HG02763 (cell line): ENCODE measurements at regions not wholly inside any gene's neighbourhood (a gene's known extent, or its start where the extent isn't known, plus 50 kb on each side); places are given as distances from the start of the nearest gene placed in this dataset.
"Not testable (repeated sequence)": the region's sequence is repeated elsewhere in the genome, so short reads cannot be mapped to it uniquely, and the experiment has no call there.

Experiments used
- ATAC-seq: cut with Tn5 transposase; IDR thresholded peaks from one replicate; pipeline ENCODE4 v1.9.1; 2021; ENCODE audit warnings: mild to moderate bottlenecking, moderate library complexity; ENCODE audit not compliant: unreplicated experiment

DNA sequence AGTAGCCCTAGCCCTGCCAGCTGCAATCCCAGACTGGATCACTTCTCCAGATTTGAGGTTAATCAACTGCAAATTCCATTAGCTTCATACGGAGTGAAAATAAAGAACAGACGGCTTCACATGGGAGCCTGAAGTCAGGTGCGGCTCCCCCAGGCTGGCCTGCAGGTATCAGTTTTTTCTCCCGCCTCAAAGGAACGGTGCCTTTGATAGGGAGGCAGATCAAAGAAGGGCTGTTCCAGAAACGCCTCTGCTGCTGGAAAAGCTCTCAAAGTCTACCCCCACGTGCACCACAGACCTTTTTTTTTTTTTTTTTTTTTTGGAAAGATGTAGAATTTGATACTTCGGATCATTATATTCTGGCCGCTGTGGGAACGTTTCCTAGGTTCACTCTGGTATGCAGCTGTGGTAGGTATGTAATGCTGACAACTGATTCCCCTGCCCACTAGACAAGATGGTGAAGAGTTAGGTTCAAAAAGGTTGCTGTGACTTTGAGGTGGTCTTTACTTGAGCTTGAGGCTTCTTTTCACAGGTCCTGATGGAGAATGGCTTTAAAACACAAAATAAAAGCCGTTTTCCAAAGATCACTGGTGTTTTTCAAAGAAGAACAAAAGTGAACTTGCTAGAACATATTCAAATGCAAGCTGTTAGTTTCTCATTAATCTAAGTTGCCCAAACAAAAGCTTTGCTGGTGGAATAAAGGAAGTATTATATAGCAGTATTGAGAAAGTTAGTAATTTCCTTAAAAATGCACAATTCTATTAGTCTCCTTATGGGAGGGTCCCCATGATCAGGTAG lies 189.0 kb upstream of the NFIA start:
- no peak for ATAC-seq

GRCh38 chr1:60891765-60892164 lies 190.6 kb upstream of the NFIA start:
- no peak for ATAC-seq

DNA sequence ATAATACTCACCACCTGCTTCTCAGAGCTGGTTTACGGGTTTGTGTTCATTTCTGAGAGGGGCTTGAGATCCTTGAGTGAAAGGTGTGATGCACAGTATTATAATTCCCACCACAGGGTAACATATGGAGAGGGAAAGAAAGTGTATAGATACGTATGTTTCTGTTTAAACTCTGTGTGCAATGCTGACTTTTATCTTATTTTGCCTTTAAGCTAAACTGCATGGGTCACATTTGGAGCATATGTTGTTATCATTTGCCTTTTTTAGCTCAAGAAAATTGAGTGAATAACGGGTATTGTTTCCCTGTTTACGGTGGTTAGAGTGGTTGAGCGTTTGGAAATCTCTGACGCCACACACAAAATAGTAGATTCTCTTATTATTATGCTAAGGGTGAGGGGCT lies 191.1 kb upstream of the NFIA start:
- ATAC-seq: no peak

- no peak for ATAC-seq
These were observed 191.7 kb upstream of the NFIA start for GRCh38 chr1:60890664-60891063.

DNA sequence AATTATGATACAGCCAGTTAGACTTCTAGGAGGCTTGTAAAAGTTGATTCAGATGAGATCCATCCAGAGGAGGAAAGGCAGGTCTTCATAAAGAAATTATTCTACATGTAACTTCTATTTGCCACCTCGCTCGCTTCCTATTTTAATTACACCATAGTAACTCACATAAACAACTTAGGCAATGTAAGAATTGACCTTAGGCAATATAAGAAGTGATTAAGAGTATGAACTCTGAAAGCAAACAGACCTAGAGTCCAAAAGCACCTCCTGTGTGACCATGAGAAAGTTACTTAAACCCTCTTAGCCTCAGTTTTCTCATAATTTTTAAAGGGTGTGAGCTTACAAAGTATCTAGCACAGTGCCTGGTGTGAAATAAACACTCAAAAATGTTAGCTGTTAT lies 192.7 kb upstream of the NFIA start:
- ATAC-seq: no peak

- no peak for ATAC-seq
These were observed 194.2 kb upstream of the NFIA start for GRCh38 chr1:60888126-60888525.

DNA sequence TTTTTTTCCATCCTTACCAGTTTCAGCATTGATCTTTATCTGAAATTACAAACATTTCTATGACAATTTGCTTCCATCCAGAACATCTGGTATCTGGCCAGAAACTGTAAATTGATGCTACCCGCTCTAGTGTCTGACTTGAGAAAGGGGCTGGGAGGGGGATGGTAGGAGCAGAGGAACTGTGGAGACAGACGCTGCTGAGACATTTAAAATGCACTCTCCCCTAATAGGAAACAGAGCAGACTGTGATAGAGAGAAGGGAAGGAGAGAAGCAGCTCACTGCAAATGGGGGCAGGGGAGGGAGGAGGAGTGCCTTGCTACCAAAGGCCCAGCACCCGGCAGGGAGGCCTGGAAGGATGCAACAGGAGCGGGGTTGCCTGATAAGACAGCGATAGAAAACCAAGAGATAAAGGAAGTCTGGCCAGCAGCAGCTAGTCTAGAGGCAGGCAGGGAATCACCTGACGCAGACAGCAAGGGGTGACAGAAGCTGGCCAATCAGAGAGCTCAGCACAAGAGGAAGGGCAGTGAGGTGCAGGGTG lies 195.5 kb upstream of the NFIA start:
- ATAC-seq: no peak

DNA sequence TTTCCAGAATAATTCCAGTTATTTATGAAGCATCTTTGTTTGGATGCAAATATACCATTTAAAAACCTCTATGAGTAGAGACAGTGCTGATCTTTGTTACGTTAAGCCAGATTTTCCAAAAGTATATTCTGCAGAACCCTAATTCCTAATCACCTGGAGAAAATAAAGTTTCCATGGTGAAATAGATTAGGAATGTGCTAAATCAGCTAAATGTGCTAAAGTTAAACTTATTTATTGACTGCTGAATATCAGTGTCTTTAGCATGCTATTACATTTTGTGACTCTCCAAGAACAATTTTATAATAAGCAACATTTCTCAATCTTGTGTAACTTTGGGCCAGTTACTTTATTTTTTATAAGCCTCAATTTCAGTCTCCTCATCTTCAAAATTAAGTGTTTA lies 196.3 kb upstream of the NFIA start:
- no peak for ATAC-seq

GRCh38 chr1:60880202-60880601 lies 202.2 kb upstream of the NFIA start:
- ATAC-seq: no peak

GRCh38 chr1:60878323-60878722 lies 204.0 kb upstream of the NFIA start:
- ATAC-seq: no peak

- ATAC-seq: no peak
These were observed 205.0 kb upstream of the NFIA start for GRCh38 chr1:60877376-60877775.

- ATAC-seq: no peak
These were observed 205.4 kb upstream of the NFIA start for GRCh38 chr1:60876952-60877351.

GRCh38 chr1:60875138-60875537 lies 207.2 kb upstream of the NFIA start:
- no peak for ATAC-seq

- ATAC-seq: no peak
These were observed 207.6 kb upstream of the NFIA start for GRCh38 chr1:60874718-60875117.

- ATAC-seq: not testable (repeated sequence)
These were observed 209.0 kb upstream of the NFIA start for GRCh38 chr1:60873396-60873795.

DNA sequence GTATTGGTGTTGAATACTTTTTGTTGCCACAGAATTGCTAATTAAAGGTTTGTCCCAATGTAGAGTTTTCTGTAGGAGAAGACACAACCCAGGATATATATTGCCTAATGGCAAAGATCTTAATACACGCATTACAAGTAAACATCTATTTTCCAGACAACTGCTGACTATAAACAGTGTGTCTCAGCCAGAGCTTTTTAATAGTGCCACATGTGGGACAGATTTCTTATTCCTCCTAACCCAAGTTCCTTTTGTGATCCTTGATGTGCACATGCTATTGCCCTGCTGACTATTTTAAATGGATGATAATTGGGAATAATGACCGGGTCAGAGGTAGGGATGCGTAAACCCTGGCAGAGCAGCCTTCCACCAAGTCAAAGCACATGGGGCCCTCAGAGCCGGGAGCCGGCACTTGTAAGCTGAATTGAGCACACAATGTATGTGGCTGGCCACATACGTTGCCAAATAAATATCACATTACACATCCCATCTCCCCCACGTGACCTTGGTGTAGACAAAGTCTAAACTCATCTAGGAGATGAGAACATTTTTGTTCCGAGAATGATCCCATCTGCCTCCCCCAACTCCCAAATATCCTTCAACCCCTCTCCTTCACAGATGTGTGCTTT lies 209.8 kb upstream of the NFIA start:
- ATAC-seq: no peak

DNA sequence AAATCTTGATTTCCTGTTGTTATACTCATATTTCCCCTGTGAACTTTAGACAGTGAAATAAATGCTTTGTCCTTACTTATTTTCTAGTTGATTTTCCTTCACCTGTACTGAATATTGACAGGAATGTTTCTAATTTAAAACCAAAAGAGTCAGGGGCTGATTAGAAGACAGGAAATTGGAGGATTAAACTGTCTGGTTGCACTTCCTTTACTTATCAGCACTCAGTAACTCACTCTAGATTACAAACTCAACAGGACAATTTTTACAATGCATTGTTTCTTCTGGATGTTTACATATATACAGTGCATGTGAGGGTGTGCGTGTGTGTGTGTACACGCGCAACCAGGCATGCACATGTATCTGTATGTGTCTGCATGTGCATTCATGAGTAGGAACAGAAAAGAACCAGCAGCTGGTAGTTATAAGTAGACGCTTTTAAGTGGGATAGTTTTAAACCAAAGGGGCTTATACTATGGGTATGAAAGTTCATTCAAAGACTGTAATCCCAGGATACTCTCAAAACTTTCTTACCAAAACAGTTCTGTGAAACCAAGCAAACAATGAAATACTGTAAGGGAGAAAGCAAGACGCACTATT lies 212.0 kb upstream of the NFIA start:
- ATAC-seq: no peak

DNA sequence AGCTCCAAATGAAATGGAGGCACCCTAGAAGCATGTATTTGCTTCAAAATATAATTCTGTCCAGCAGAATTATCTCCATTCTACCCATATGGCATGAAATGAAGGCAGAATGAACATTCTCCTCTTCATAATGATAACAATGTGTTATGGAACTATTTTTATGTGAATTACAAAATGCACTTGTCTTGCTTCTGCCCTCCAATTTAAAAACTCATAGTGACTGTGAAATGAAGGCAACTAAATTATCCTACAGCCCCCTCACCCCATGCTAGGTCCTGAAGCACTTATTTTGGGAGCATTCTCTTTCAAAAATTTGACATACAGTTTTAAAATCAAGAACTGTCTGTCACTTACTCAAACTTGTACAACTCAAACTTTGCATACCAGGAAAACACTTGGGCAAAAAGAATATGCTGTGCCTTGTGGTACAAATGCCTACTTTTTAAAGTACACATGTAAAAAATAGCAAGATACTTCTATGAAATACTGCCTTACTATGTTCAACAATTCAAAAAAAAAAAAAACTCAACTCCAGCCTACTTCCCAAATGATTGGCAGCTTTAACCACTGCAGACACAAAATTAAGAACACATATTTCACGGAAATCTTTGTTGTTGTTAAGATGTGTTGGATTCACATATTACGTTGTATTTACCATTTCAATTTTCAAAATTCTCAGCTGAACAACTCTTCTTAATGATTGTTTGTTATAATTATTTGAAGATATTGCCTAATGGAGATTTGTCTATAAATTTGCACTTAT lies 213.3 kb upstream of the NFIA start:
- ATAC-seq: no peak

- no peak for ATAC-seq
These were observed 214.6 kb upstream of the NFIA start for GRCh38 chr1:60867782-60868181.

DNA sequence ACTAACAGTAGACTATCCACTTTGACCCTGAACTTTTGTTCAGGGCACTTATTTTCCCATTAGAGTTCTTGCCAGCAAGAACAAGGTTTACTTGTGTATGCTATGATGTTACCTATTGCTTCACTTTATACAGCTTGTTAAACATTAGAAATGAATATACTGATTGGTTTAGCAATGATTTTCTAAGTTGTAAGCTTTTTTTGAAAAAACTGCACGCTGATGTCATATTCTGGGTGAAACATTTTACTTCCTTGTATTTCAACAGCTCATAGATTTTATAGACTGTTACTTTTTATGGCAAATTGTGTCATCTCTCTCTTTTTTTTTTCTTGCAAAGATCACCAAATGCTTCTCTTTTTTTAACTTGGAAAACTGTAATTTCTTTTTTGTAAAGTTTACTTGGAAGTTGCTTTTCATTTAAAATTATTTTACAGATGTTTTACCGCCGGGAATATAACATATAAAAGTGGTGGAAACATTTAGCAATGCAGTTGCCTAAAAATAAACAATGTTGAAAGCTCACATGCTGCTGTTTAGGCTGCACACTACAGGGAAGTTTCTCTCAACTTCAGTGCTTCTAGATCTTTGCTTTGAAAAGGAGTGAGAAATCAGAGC lies 215.3 kb upstream of the NFIA start:
- ATAC-seq: no peak
